A673 (cell line): ENCODE measurements at regions not wholly inside any gene's neighbourhood (a gene's known extent, or its start where the extent isn't known, plus 50 kb on each side); places are given as distances from the start of the nearest gene placed in this dataset.

ENCODE experiments used
- EZH2 ChIP-seq: fragments of 200-600 bp; sonication (generic); IDR thresholded peaks from 2 replicates; pipeline ENCODE4 v1.6.1; 2017; ENCODE audit warnings: borderline replicate concordance, low read depth, mild to moderate bottlenecking, mixed read lengths, antibody characterized with exemption, low read length; ENCODE audit not compliant: poor library complexity, severe bottlenecking
- TF ChIP-seq, protein P1 (sequence below): fragments of 300-800, 200-600 bp; sonication (generic); conservative IDR thresholded peaks from 2 replicates; pipeline ENCODE4 v1.5.1; 2017; ENCODE audit warnings: low read depth, mild to moderate bottlenecking, antibody characterized with exemption, low read length, moderate library complexity, mixed read lengths

DNA sequence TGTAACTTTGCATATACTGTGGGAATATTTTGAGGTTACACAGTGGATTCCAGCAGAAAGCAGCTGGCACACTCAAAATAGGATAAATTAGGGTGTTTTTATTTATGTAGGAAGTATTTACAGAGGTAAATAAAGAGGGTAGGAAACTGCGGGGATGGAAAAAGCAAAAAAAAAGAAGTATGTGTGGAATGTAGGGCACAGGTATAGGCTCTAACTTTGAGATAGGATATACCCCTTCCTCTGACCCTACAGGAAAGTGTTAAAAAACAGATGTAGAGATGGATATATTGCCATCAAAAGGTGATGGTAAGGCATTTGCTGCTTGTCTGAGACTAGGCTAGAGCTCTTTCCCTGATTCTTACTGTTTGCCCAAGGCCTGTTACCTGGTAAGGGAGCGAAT, 173.1 kb upstream of the ANK2 start:
- TF ChIP-seq, protein P1, sequence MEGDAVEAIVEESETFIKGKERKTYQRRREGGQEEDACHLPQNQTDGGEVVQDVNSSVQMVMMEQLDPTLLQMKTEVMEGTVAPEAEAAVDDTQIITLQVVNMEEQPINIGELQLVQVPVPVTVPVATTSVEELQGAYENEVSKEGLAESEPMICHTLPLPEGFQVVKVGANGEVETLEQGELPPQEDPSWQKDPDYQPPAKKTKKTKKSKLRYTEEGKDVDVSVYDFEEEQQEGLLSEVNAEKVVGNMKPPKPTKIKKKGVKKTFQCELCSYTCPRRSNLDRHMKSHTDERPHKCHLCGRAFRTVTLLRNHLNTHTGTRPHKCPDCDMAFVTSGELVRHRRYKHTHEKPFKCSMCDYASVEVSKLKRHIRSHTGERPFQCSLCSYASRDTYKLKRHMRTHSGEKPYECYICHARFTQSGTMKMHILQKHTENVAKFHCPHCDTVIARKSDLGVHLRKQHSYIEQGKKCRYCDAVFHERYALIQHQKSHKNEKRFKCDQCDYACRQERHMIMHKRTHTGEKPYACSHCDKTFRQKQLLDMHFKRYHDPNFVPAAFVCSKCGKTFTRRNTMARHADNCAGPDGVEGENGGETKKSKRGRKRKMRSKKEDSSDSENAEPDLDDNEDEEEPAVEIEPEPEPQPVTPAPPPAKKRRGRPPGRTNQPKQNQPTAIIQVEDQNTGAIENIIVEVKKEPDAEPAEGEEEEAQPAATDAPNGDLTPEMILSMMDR: no peak
- no peak for TF ChIP-seq EZH2
